Neural cell (in vitro differentiated cells): ENCODE measurements at regions not wholly inside any gene's neighbourhood (a gene's known extent, or its start where the extent isn't known, plus 50 kb on each side); places are given as distances from the start of the nearest gene placed in this dataset.

Source experiments
- CTCF ChIP-seq: fragments of 450-650 bp; IDR thresholded peaks from 2 replicates; pipeline ENCODE4 v1.5.1; 2014; ENCODE audit warnings: antibody characterized with exemption, mild to moderate bottlenecking, moderate library complexity; ENCODE audit not compliant: poor library complexity, severe bottlenecking
- REST ChIP-seq: IDR thresholded peaks from 2 replicates; pipeline ENCODE4 v1.6.1; 2012; ENCODE audit warnings: borderline replicate concordance

- no peak for TF ChIP-seq CTCF
- TF ChIP-seq REST: no peak
These were observed 766.0 kb downstream of the TRIML1 start for GRCh38 chr4:188905248-188905647.
